ENCODE measurements at regions not wholly inside any gene's neighbourhood (a gene's known extent, or its start where the extent isn't known, plus 50 kb on each side); places are given as distances from the start of the nearest gene placed in this dataset.

DNA sequence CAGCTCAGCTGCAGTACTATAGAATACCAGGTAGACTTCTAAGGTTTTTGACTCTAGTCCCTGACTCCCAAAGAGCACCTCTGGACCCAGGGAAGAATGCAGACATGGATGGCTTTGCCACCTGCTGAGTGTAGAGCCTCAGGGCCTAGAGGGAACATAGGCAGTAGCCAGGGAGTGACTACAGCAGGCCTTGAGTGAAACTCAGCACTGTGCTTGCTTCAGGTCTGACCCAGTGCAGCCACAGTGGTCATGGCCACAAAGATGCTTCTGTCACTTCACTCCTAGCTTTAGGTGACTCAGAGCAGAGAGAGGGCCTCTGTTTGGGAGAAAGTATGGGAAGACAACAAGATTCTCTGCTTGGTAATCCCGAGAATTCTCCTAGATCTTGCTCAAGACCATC is 162.2 kb upstream of the ITGA4 start:
- Histone ChIP-seq H3K9me3 (no peaks in the 10 kb centered on the region), H3K27me3 (replicated peaks; ENCODE audit: insufficient read depth) (no peaks in the 10 kb centered on the region), H3K4me1 (replicated peaks) (no peaks in the 10 kb centered on the region), H3K36me3 (no peaks in the 10 kb centered on the region), H3K27ac (no peak overlapping the region), H3K4me3 (no peak overlapping the region)
- 96% methylated on average over 1 of the region's 1 CpG for WGBS
- DNase-seq (ENCODE audit: low spot score), result no peak
- TF ChIP-seq, protein P1, sequence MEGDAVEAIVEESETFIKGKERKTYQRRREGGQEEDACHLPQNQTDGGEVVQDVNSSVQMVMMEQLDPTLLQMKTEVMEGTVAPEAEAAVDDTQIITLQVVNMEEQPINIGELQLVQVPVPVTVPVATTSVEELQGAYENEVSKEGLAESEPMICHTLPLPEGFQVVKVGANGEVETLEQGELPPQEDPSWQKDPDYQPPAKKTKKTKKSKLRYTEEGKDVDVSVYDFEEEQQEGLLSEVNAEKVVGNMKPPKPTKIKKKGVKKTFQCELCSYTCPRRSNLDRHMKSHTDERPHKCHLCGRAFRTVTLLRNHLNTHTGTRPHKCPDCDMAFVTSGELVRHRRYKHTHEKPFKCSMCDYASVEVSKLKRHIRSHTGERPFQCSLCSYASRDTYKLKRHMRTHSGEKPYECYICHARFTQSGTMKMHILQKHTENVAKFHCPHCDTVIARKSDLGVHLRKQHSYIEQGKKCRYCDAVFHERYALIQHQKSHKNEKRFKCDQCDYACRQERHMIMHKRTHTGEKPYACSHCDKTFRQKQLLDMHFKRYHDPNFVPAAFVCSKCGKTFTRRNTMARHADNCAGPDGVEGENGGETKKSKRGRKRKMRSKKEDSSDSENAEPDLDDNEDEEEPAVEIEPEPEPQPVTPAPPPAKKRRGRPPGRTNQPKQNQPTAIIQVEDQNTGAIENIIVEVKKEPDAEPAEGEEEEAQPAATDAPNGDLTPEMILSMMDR (IDR thresholded peaks at IDR 0.05), result no peak
- TF ChIP-seq POLR2AphosphoS5 (IDR thresholded peaks at IDR 0.05) (no peak), POLR2A (IDR thresholded peaks at IDR 0.05) (no peak)
- intact Hi-C loops (cut with DNase I), result no loop called here

DNA sequence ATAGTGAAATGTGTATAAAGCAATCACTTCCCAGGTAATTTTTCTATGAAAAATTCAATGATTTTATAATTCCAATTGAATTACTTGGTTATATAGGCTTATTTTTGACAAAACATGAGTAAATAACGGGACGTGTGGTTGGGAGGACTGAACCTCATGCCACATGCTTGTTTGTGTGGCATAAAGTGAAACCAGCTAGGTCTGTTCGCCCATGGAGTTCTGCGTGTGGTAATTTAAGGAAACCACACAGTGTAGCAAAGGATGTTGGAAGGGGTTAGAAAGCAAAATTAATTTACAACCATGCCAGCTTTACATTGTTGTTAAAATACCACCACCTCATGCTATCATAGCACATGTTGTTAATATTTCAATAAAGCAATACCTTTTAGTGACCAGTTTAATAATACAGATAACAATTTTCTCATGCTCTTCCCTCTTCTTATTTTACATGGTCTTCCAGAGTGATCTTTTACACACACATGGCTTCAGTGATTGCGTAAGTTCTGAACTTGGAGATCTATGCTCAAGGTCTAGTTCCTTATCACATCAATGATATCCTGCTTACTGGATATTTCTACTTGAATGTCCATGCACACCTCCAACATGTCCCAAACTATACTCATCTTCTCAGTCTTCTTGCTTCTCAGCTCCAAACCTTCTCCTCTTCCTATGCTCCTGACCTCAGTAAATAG is 156.4 kb upstream of the ITGA4 start:
- no peaks in the 10 kb centered on the region for H3K4me1 ChIP-seq (replicated peaks)
- WGBS, result 87% methylated on average over 5 of the region's 5 CpGs
- H3K27ac ChIP-seq, result no peak overlapping the region
- no peaks in the 10 kb centered on the region for H3K9me3 ChIP-seq
- H3K27me3 ChIP-seq (replicated peaks; ENCODE audit: insufficient read depth), result no peaks in the 10 kb centered on the region
- H3K36me3 ChIP-seq, result no peaks in the 10 kb centered on the region
- H3K4me3 ChIP-seq, result no peak overlapping the region
- TF ChIP-seq POLR2A (IDR thresholded peaks at IDR 0.05), result no peak
- TF ChIP-seq POLR2AphosphoS5 (IDR thresholded peaks at IDR 0.05), result no peak
- TF ChIP-seq, protein P1 (IDR thresholded peaks at IDR 0.05), result no peak
- intact Hi-C loops (cut with DNase I), result no loop called here
- DNase-seq (ENCODE audit: low spot score), result no peak

DNA sequence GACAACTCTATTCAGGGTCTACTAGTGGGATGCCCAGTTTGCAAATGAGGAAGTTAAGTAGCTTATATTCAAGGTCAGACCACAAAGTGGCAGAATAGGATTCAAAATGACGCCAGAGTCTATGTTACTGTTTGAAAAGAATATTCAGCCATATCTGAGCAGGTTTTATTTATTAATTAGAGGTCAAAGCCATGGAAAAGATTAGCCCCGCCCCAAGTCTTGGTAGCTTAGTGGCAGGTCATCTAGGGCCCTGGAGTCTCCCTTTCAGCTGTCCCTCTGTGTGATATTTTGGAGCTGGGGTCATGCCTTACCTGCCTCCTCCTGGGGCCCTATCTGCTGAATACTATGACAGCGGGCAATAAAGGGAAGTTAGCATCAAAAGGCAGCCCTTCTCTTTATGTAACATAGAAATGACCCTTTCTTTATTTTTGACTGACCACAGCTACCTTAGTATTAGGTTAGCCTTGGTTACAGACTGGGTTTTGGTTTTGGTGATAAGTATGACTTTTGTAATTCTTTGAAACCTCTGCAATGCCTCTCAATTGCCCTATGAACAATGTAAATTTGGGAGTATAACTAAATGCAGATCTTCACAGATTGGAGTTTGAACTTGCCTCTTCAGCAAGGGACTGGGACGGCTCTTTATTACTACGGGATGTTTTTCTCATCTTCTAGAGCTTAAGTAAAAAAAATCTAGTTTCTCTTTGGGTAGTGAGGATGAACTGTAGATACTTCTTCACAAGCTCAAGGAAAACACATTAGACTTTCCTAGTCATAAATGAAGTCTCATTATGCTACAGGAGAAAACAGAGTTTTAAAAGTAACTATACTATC is 153.0 kb upstream of the ITGA4 start:
- DNase-seq (ENCODE audit: low spot score), result no peak
- intact Hi-C loops (cut with DNase I), result no loop called here
- 84% methylated on average over 5 of the region's 5 CpGs for WGBS
- Histone ChIP-seq H3K27ac (no peak overlapping the region), H3K27me3 (replicated peaks; ENCODE audit: insufficient read depth) (no peaks in the 10 kb centered on the region), H3K4me3 (no peak overlapping the region), H3K9me3 (no peaks in the 10 kb centered on the region), H3K4me1 (replicated peaks) (no peaks in the 10 kb centered on the region), H3K36me3 (no peaks in the 10 kb centered on the region)
- no peak for TF ChIP-seq POLR2AphosphoS5 (IDR thresholded peaks at IDR 0.05)
- TF ChIP-seq, protein P1 (IDR thresholded peaks at IDR 0.05), result no peak
- no peak for TF ChIP-seq POLR2A (IDR thresholded peaks at IDR 0.05)

DNA sequence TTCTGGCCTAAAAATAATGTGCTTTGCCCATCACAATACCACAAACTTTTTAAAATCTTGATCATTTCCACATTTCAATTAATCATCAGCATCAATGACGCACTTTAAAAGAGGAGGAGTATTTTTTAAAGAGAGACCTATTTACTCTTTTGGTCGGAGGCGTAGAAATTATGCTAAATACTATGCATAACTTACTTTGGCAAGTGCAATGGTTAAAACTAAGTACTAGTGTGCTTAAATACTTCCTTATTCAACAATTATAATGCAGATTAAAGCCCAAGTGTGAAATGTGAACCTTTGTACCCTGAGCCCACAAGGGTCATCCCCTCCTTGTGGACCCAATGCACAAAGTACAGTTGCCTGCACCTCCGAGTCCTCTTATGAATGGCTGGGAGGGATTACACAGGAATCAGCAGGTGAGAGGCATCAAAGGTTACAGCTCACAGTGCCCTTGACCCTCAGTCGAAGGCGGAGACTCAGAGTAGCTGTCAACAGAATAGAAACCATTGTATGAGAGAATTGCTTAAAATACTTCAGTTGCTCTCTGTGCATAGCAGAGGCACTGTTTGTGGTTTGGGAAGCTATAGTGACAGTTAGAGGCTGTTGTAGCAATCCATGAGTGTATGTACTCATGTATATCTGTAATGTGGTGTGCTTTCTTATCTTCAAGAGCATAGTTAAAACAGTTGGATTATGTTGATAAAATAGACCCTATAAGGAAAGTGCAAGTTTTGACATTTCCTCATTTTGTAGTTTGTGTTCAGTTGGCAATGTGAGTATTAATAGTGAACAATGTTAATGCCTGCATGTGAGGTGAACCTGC is 151.7 kb upstream of the ITGA4 start:
- Histone ChIP-seq H3K36me3 (no peaks in the 10 kb centered on the region), H3K27me3 (replicated peaks; ENCODE audit: insufficient read depth) (no peaks in the 10 kb centered on the region), H3K27ac (no peak overlapping the region), H3K9me3 (no peaks in the 10 kb centered on the region), H3K4me3 (no peak overlapping the region), H3K4me1 (replicated peaks) (no peaks in the 10 kb centered on the region)
- no peak for DNase-seq (ENCODE audit: low spot score)
- no peak for TF ChIP-seq POLR2AphosphoS5 (IDR thresholded peaks at IDR 0.05)
- no peak for TF ChIP-seq POLR2A (IDR thresholded peaks at IDR 0.05)
- intact Hi-C loops (cut with DNase I), result no loop called here
- WGBS, result 63% methylated on average over 6 of the region's 6 CpGs

DNA sequence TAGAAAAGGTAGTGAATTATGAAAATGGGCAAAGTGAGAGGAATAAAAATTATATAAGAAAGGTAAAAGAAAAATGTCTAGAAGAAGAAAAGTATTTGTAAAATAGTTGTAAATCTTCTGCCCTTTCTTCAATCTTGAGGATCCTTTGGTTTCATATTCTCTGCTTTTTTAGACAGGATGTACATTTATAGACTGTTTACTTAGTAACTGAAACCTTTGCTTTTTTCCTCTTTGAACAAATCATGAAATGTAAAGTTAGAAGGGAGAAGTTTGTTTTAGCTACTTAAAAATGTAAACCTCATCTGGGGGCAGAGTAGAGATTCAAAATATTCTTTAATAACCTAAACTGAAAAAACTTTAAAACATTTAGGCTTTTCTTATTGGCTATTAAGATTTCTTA is 150.4 kb upstream of the ITGA4 start:
- H3K27ac ChIP-seq, result no peak overlapping the region
- no peak for DNase-seq (ENCODE audit: low spot score)
- H3K4me3 ChIP-seq, result no peak overlapping the region
- TF ChIP-seq POLR2AphosphoS5 (IDR thresholded peaks at IDR 0.05) (no peak), POLR2A (IDR thresholded peaks at IDR 0.05) (no peak)
- TF ChIP-seq, protein P1 (IDR thresholded peaks at IDR 0.05), result no peak
- no peaks in the 10 kb centered on the region for H3K27me3 ChIP-seq (replicated peaks; ENCODE audit: insufficient read depth)
- intact Hi-C loops (cut with DNase I), result no loop called here
- no peaks in the 10 kb centered on the region for H3K9me3 ChIP-seq
- no peaks in the 10 kb centered on the region for H3K36me3 ChIP-seq
- no peaks in the 10 kb centered on the region for H3K4me1 ChIP-seq (replicated peaks)
